HT-29 (cell line): ENCODE measurements at regions not wholly inside any gene's neighbourhood (a gene's known extent, or its start where the extent isn't known, plus 50 kb on each side); places are given as distances from the start of the nearest gene placed in this dataset.
"Not testable (repeated sequence)": the region's sequence is repeated elsewhere in the genome, so short reads cannot be mapped to it uniquely, and the experiment has no call there.

ENCODE experiments used
- DNase-seq: peaks from one replicate; pipeline ENCODE4 v3.0.0-alpha.2; 2015; ENCODE audit warnings: low spot score

GRCh38 chr10:53338199-53338598 lies 565.6 kb upstream of the MBL2 start:
- DNase-seq: not testable (repeated sequence)

DNA sequence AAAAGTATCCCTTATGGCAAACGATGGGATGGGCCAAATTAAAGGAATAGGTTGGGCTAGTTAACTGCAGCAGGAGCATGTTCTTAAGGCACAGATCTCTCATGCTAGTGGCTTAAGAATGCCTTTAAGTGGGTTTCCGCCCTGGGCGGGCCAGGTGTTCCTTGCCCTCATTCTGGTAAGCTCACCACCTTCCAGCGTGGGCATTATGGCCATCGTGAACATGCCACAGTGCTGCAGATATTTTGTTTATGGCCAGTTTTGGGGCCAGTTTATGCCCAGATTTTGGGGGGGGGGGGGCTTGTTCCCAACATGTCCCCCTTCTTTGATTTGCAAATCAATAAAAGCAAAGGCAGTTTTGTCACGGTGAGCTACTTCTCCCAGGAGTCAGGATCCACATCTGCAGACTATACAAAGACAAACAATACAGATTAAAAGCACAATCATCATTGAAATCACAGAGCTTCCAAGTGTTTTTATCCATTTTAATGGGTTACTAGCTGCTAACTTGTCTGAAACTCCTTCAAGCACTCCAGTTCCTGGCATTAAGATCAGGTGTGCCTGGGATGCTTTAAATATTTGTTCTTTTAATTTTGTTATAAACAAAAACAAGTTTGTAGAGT lies 563.3 kb upstream of the MBL2 start:
- DNase-seq: not testable (repeated sequence)

DNA sequence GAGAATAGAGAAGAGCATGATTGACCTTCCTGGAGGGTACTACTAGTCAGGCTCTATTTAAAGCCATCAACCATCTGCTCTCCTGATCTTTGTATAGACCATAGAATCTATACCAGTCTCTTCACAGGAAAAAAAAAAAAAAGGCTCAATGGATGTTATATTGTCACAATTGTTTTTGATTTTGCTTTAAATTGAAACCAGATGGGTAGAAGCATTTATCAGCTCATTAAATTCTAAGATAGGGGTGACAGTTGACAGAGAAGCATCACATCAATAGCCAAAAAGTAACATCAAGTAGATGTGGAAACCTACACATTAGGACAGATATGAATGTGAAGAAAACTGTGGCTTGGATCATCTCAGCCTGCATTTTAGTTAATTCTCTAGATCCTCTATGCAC lies 558.9 kb upstream of the MBL2 start:
- DNase-seq: no peak

DNA sequence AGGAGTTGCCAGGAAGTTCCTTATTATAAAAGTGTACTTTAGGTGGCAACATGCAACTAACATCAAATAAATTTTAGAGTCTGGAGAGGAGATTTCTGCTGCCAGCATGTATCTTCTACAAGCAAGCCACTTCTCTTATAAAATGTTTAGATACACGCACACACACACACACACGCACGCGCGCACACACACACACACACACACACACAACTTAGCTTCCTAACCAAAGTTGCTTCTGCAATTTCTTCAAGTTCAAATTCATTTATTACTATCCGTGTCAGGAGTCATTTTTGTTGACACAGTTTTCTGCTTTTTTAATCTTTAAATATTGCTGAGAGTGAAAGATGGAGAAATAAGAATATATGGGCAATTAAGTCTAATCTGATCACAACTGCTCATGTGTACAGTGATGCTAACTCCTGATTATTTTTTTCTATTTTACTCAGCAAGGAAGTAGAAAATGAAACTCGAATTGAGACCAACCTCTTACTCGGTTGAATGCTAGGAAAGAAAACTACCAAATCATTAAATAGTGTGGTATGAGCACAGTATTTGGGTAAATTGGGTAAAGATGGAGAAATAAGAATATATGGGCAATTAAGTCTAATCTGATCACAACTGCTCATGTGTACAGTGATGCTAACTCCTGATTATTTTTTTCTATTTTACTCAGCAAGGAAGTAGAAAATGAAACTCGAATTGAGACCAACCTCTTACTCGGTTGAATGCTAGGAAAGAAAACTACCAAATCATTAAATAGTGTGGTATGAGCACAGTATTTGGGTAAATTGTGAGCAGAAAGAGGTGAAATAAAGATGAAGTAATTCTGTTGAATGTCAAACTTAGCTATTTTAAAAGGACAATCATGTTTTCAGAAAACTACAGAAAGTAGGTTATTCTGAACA lies 554.1 kb upstream of the MBL2 start:
- not testable (repeated sequence) for DNase-seq

DNA sequence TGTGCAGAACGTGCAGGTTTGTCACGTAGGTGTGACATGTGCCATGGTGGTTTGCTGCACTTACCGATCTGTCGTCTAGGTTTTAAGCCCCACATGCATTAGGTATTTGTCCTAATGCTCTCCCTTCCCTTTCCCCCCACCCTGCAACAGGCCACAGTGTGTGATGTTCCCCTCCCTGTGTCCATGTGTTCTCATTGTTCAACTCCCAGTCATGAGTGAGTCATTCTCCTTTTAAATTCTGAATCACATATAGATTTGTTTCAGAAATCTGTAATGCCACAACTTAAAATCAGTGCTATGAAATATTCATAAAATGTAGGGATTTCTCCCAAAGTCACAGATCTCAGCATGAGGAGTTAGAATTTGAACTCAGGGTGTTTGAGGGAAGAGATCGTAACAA lies 552.5 kb upstream of the MBL2 start:
- no peak for DNase-seq

GRCh38 chr10:53315709-53316108 lies 543.1 kb upstream of the MBL2 start:
- DNase-seq: no peak

GRCh38 chr10:53314876-53315275 lies 542.3 kb upstream of the MBL2 start:
- peak; percentile 28 for DNase-seq

- no peak for DNase-seq
These were observed 525.9 kb upstream of the MBL2 start for GRCh38 chr10:53298443-53298842.

DNA sequence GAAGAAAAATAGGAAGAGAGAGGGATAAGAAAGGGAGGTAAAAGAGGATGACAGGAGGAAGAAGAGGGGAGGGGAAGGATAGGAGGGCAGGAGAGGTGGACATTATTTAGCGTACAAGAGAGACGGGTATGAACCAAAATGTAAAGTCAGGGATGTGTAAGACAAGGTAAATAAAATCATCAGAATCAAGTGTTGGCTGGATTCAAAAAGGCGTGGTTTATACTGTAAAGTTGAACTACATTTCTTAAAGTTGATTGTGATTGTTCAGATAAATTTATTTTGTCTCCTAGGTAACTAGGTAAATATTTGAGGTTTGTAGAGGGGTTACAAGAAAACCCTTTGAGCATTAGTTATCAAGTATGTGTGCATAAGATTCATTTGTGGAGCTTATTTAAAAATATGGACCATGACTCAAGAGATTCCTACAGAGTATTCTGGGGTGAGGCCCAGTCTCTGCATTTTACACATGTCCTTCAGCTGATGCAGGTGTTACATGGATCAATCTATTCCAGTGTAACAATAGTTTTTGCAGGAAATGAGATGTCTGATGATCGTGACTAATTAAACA lies 512.1 kb upstream of the MBL2 start:
- peak; percentile 43 for DNase-seq

- DNase-seq: no peak
These were observed 504.2 kb upstream of the MBL2 start for GRCh38 chr10:53276797-53277196.

DNA sequence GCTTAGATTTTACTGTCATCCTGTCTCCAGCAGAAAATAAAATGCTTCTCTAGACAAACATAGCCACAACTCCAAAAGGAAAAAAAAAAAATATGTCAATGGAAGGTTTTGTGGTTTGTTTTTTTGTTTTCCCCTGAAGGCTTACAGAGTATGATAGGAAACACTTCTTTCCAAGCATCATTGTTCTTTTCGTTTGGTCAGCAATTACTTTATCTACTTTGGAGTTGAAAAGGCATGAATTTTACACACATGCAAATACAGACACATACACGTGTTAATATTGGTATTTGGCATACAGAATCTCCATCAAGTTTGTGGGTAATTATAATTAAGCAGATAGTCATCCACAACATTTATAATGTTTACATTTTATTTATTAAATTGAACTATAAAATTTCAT lies 496.9 kb upstream of the MBL2 start:
- no peak for DNase-seq

DNA sequence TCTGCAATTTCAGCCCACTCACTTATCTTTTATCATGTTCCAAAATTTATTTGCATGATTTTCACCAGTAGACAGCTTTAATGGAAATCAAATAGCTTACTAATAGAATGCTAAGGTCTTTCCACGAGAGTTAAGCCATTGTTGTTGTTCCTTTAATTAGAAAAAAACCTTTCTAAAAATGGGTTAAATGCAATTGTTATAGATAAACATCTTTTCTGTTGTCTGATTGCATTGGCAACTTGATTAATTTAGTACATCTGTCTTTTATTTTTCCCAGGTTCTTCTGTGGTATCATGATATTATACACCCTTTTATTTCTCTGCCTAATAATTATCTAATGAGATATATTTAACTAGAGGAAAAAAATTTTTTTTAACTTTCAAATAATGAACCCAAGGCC lies 487.6 kb upstream of the MBL2 start:
- DNase-seq: no peak

DNA sequence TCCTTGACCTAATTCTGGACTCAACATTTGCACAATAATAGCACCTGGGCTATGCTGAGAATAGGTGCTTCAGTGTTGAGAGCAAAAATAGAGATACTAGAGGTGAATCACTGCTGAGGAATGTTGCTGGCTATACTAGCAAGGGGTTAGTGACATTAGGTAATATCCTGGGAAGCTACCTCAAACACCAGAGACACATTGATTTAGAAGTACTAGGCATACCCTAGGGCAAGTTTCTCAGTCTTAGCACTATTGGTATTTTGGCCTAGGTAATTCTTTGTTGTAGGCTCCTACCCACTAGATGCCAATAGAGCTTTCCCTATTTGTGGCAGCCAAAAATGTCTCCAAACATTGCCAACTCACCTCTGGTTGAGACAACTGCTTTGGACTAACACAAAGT lies 484.0 kb upstream of the MBL2 start:
- DNase-seq: no peak

- DNase-seq: no peak
These were observed 483.1 kb upstream of the MBL2 start for GRCh38 chr10:53255661-53256205.

DNA sequence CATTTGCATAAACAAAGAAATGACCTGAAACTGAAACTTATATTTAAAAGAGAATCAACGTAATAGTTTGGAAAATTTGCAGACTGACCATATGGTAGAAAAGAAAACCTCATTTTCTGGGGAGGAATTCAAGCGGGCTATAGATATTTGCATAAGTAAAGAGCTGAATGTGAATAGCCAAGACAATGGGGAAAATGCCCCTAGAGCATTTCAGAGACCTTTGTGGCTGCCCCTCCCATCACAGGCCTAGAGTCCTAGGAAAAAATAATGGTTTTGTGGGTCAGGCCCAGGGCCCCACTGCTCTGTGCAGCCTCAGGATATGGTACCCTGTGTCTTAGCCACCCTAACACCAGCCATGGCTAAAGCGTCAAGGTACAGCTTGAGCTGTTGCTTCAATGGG lies 480.6 kb upstream of the MBL2 start:
- DNase-seq: no peak

DNA sequence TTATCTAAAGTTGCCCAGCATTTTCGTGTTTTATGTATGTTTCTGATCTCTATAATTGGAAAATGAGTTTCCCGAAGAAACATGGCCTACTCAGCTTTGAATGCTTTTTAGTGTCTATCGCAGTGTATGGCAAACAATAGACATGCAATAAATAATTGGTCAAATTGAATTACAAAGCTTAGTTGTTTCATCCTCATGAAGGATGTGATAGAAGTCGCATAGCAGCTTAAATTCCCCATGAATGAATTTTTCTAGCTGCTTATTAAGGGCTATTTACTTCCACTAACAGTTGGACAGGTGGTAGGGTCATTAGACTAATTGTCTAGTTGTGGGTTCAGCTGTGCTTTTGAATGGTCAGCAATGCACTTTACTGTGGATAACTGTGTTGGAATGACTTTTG lies 467.3 kb upstream of the MBL2 start:
- no peak for DNase-seq

GRCh38 chr10:53236941-53237340 lies 464.4 kb upstream of the MBL2 start:
- peak; percentile 8 for DNase-seq

- DNase-seq: no peak
These were observed 461.2 kb upstream of the MBL2 start for GRCh38 chr10:53233749-53234148.

DNA sequence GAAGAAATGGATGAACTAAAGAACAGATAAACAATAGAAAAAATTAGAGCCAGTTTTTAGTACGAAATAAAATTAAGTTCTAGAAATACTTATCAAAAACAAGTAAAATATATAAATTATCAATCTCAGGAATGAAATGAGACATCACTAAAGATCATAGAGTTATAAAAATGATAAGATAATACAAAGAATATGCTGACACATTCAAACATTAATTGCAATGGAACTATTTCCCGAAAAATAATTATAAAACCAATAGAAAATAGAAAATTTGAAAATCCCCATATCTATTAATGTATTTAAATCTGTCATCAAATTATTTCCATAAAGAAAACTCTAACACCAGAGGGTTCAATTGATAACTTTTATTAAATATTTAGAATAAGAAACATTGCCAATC lies 458.1 kb upstream of the MBL2 start:
- no peak for DNase-seq

DNA sequence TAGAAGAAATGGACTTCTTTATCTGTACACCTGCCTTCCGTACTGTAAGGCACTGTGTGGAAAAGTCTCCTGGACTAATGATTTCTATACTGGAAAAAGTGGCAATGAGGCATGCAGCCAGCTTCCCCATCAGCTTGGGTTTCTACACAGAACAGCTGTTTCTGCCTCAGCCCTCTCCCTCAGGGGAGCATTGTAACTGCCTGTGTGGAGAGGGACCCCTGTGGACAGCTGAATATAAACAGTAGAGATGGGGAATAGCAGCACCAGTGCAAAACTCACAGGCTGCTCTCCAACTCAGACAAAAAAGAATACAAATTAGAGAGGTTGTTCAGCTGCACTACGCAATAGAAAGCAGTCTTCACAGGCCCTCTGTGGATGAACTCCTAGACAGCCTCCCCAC lies 451.3 kb upstream of the MBL2 start:
- no peak for DNase-seq

DNA sequence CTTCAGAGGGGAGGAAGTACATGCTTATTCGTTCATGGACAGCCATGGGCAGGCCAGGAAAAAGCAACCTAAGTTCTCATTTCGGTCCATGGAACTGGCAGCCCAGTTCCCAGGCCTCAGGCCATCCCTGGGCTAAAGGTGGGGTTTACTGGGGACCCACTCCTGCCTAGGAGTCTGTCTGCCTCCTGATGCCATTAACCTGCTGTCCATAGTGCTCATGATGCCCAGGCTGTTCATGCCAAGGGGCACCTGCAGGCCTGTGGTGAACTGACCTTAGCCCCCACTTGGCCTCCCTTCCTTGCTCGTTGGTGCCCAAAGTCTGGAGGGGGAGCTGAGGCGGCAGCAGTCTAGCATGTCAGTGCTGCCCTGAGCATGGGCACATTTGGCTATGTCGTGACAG lies 450.2 kb upstream of the MBL2 start:
- DNase-seq: no peak

GRCh38 chr10:53209944-53210611 lies 437.5 kb upstream of the MBL2 start:
- peak; percentile 79 for DNase-seq
